Thymus (tissue), 11 donors: ENCODE measurements at regions not wholly inside any gene's neighbourhood (a gene's known extent, or its start where the extent isn't known, plus 50 kb on each side); places are given as distances from the start of the nearest gene placed in this dataset.

Source experiments
- DNase-seq, 9 donors: peaks; one replicate each; pipeline ENCODE4 v3.0.0-alpha.2; 2013; ENCODE audit warnings: low spot score in 9 of 9, low read depth in 6 of 9, missing footprints in 1 of 9
- H3K27ac ChIP-seq, 2 donors: one replicate each; pipeline ENCODE4 v1.5.1; 2013; ENCODE audit warnings: control low read depth in 1 of 2, low read depth in 1 of 2, low read length in 1 of 2, mild to moderate bottlenecking in 1 of 2, moderate library complexity in 1 of 2
- H3K27me3 ChIP-seq, 2 donors: one replicate each; pipeline ENCODE4 v1.5.1; 2013; ENCODE audit warnings: low read length in 1 of 2; ENCODE audit not compliant: control insufficient read depth in 2 of 2, insufficient read depth in 1 of 2
- H3K36me3 ChIP-seq, 2 donors: one replicate each; pipeline ENCODE4 v1.5.1; 2013; ENCODE audit warnings: low read length in 1 of 2, mild to moderate bottlenecking in 1 of 2, moderate library complexity in 1 of 2; ENCODE audit not compliant: control insufficient read depth in 2 of 2, insufficient read depth in 2 of 2
- H3K4me1 ChIP-seq, 2 donors: one replicate each; pipeline ENCODE4 v1.5.1; 2013; ENCODE audit warnings: low read length in 2 of 2; ENCODE audit not compliant: control insufficient read depth in 2 of 2, insufficient read depth in 2 of 2
- H3K4me3 ChIP-seq, 2 donors: one replicate each; pipeline ENCODE4 v1.5.1; 2013; ENCODE audit warnings: low read length in 2 of 2, control low read depth in 1 of 2, mild to moderate bottlenecking in 1 of 2
- H3K9me3 ChIP-seq, 2 donors: one replicate each; pipeline ENCODE4 v1.5.1; 2013; ENCODE audit warnings: low read length in 1 of 2, mild to moderate bottlenecking in 1 of 2; ENCODE audit not compliant: control insufficient read depth in 2 of 2, insufficient read depth in 1 of 2
- WGBS: extraction: QIAGEN DNeasy Blood & Tissue Kit; methylation state at CpG from one replicate; pipeline ENCODE4 v1.1.7; 2013; 5-methylcytosine and 5-hydroxymethylcytosine counted together
- donor health status: healthy.

GRCh38 chr16:5454349-5454748 is 356.8 kb upstream of the EEF2KMT start:
- no peak for DNase-seq
- H3K27me3 ChIP-seq: no peaks in the 10 kb centered on the region
- no peaks in the 10 kb centered on the region for H3K36me3 ChIP-seq
- no peak overlapping the region for H3K27ac ChIP-seq
- no peaks in the 10 kb centered on the region for H3K4me1 ChIP-seq
- no peak overlapping the region for H3K4me3 ChIP-seq
- no peaks in the 10 kb centered on the region for H3K9me3 ChIP-seq

- WGBS: 39% methylated on average over 7 of the region's 7 CpGs
Observed at GRCh38 chr16:5451641-5452040, 354.0 kb upstream of the EEF2KMT start.

GRCh38 chr16:5450409-5451104 is 353.0 kb upstream of the EEF2KMT start:
- no peaks in the 10 kb centered on the region for H3K4me1 ChIP-seq
- 34% methylated on average over 15 of the region's 15 CpGs for WGBS
- no peak overlapping the region for H3K4me3 ChIP-seq
- H3K9me3 ChIP-seq: no peaks in the 10 kb centered on the region
- H3K27ac ChIP-seq: no peak overlapping the region
- no peaks in the 10 kb centered on the region for H3K27me3 ChIP-seq
- H3K36me3 ChIP-seq: no peaks in the 10 kb centered on the region
- DNase-seq: no peak

More at GRCh38 chr16:5451641-5452040, 354.0 kb upstream of the EEF2KMT start:
- Histone ChIP-seq H3K27ac (no peak overlapping the region), H3K4me3 (no peak overlapping the region), H3K4me1 (no peaks in the 10 kb centered on the region), H3K36me3 (no peaks in the 10 kb centered on the region), H3K9me3 (no peaks in the 10 kb centered on the region), H3K27me3 (no peaks in the 10 kb centered on the region)
- no peak for DNase-seq

GRCh38 chr16:5449901-5450300 is 352.3 kb upstream of the EEF2KMT start:
- H3K36me3 ChIP-seq: no peaks in the 10 kb centered on the region
- WGBS: 71% methylated on average over 1 of the region's 1 CpG

GRCh38 chr16:5448798-5449197 is 351.2 kb upstream of the EEF2KMT start:
- no peak for DNase-seq
- H3K27me3 ChIP-seq: no peaks in the 10 kb centered on the region
- no peaks in the 10 kb centered on the region for H3K9me3 ChIP-seq
- H3K36me3 ChIP-seq: no peaks in the 10 kb centered on the region
- no peak overlapping the region for H3K27ac ChIP-seq
- WGBS: 88% methylated on average over 9 of the region's 9 CpGs
- no peak overlapping the region for H3K4me3 ChIP-seq
- H3K4me1 ChIP-seq: no peaks in the 10 kb centered on the region

More at GRCh38 chr16:5449901-5450300, 352.3 kb upstream of the EEF2KMT start:
- no peak overlapping the region for H3K27ac ChIP-seq
- no peak overlapping the region for H3K4me3 ChIP-seq
- no peaks in the 10 kb centered on the region for H3K27me3 ChIP-seq
- H3K9me3 ChIP-seq: no peaks in the 10 kb centered on the region
- DNase-seq: no peak
- no peaks in the 10 kb centered on the region for H3K4me1 ChIP-seq

GRCh38 chr16:5447734-5448133 is 350.1 kb upstream of the EEF2KMT start:
- Histone ChIP-seq H3K9me3 (no peaks in the 10 kb centered on the region), H3K36me3 (no peaks in the 10 kb centered on the region), H3K27ac (no peak overlapping the region), H3K4me1 (no peaks in the 10 kb centered on the region), H3K4me3 (no peak overlapping the region), H3K27me3 (no peaks in the 10 kb centered on the region)
- no peak for DNase-seq
- WGBS: 88% methylated on average over 4 of the region's 4 CpGs

- no peak overlapping the region for H3K4me3 ChIP-seq
- 64% methylated on average over 8 of the region's 8 CpGs for WGBS
- H3K27me3 ChIP-seq: no peaks in the 10 kb centered on the region
- H3K4me1 ChIP-seq: no peaks in the 10 kb centered on the region
- H3K27ac ChIP-seq: no peak overlapping the region
- no peaks in the 10 kb centered on the region for H3K9me3 ChIP-seq
- no peak for DNase-seq
- no peaks in the 10 kb centered on the region for H3K36me3 ChIP-seq
Observed at GRCh38 chr16:5446623-5447240, 349.1 kb upstream of the EEF2KMT start.

GRCh38 chr16:5444189-5444588 is 346.6 kb upstream of the EEF2KMT start:
- Histone ChIP-seq H3K27ac (no peak overlapping the region), H3K27me3 (no peaks in the 10 kb centered on the region), H3K36me3 (no peaks in the 10 kb centered on the region), H3K4me1 (no peaks in the 10 kb centered on the region), H3K9me3 (no peaks in the 10 kb centered on the region), H3K4me3 (no peak overlapping the region)
- 85% methylated on average over 7 of the region's 7 CpGs for WGBS
- DNase-seq: no peak

- H3K9me3 ChIP-seq: no peaks in the 10 kb centered on the region
- H3K27me3 ChIP-seq: no peaks in the 10 kb centered on the region
- no peak overlapping the region for H3K4me3 ChIP-seq
- DNase-seq: no peak
- no peaks in the 10 kb centered on the region for H3K36me3 ChIP-seq
- no peak overlapping the region for H3K27ac ChIP-seq
- WGBS: 84% methylated on average over 3 of the region's 3 CpGs
- no peaks in the 10 kb centered on the region for H3K4me1 ChIP-seq
Observed at GRCh38 chr16:5442986-5443385, 345.4 kb upstream of the EEF2KMT start.
